Naive thymus-derived CD8-positive, alpha-beta T cell (primary cell): ENCODE measurements at regions not wholly inside any gene's neighbourhood (a gene's known extent, or its start where the extent isn't known, plus 50 kb on each side); places are given as distances from the start of the nearest gene placed in this dataset.

Source experiments
- ATAC-seq, 2 donors: fragments of 150-1000 bp; cut with Tn5 transposase in 1 of 2; sonication (Bioruptor Pico), chemical (Tn5 transposase) in 1 of 2; 1 replicate in 1 of 2; 2 replicates in 1 of 2; pipeline ENCODE4 v1.10.0; 2021; ENCODE audit warnings: mild to moderate bottlenecking in 2 of 2, moderate library complexity in 2 of 2
- POLR2A ChIA-PET: fragments of 350-600 bp; sonication (Branson Sonifier 250); formaldehyde crosslinking; loops from one replicate; lab custom pipeline; 2021; ENCODE audit warnings: antibody characterized with exemption; lab: Charles Lee
- DNase-seq, 10 donors: peaks; one replicate each; pipeline versions ENCODE4 v3.0.0 to v3.0.0-alpha.2; 2020 to 2022
- H3K27ac Mint-ChIP-seq, 10 donors: one replicate each; pipeline ENCODE4 v1.8.0; 2020 to 2022; ENCODE audit warnings: mild to moderate bottlenecking in 10 of 10, mixed read lengths in 10 of 10, moderate library complexity in 4 of 10, inconsistent platforms in 1 of 10
- H3K27me3 Mint-ChIP-seq, 5 donors: one replicate each; pipeline ENCODE4 v1.8.0; 2021 to 2022; ENCODE audit warnings: mixed read lengths in 5 of 5
- H3K36me3 Mint-ChIP-seq, 3 donors: one replicate each; pipeline ENCODE4 v1.8.0; 2020 to 2022; ENCODE audit warnings: mixed read lengths in 3 of 3, mild to moderate bottlenecking in 2 of 3, inconsistent platforms in 1 of 3
- H3K4me1 Mint-ChIP-seq, 4 donors: one replicate each; pipeline ENCODE4 v1.8.0; 2021 to 2022; ENCODE audit warnings: mixed read lengths in 4 of 4
- H3K4me3 Mint-ChIP-seq, 10 donors: one replicate each; pipeline ENCODE4 v1.8.0; 2020 to 2022; ENCODE audit warnings: mild to moderate bottlenecking in 10 of 10, mixed read lengths in 10 of 10, moderate library complexity in 6 of 10, inconsistent platforms in 1 of 10
- H3K9me3 Mint-ChIP-seq, 9 donors: one replicate each; pipeline ENCODE4 v1.8.0; 2020 to 2022; ENCODE audit warnings: mixed read lengths in 9 of 9, mild to moderate bottlenecking in 3 of 9, inconsistent platforms in 1 of 9, moderate library complexity in 1 of 9

GRCh38 chr18:34985963-34986362 lies 55.2 kb upstream of the MAPRE2 start:
- Mint-ChIP-seq H3K9me3 (no peaks in the 10 kb centered on the region), H3K4me1 (no peaks in the 10 kb centered on the region), H3K36me3 (no peaks in the 10 kb centered on the region), H3K27me3 (no peaks in the 10 kb centered on the region), H3K27ac (no peak overlapping the region), H3K4me3 (no peak overlapping the region)
- no peak for DNase-seq
- POLR2A ChIA-PET = no interaction called here
- no peak for ATAC-seq

- ATAC-seq (no peak), DNase-seq (no peak)
- peaks cover 0 to 2% (median 0%) of the 10 kb centered on the region in 4 donors for H3K4me1 Mint-ChIP-seq
- H3K36me3 Mint-ChIP-seq = peaks cover 0 to 5% (median 2%) of the 10 kb centered on the region in 3 donors
- no peaks in the 10 kb centered on the region for H3K27me3 Mint-ChIP-seq
- no peak overlapping the region for H3K4me3 Mint-ChIP-seq
- POLR2A ChIA-PET = no interaction called here
- no peaks in the 10 kb centered on the region for H3K9me3 Mint-ChIP-seq
- H3K27ac Mint-ChIP-seq = no peak overlapping the region
These were observed 50.6 kb upstream of the MAPRE2 start for GRCh38 chr18:34990597-34990996.

DNA sequence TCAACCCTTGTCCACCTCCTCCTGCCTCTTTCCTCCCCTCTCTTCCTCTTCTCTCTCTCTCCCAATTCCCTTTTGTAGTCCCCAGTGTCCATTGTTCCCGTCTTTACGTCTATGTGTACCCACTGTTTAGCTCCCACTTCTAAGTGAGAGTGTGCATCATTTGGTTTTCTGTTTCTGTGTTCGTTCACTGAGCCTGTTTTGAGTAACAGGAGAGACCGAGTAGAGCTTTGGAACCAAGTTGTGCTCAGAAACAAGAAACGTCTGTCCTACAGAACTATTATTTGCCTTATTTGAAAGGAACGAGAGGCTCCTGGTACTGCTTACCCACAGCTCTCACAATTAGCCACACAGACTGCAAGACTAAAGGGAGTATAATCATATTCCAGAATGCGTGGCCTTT lies 50.1 kb upstream of the MAPRE2 start:
- Mint-ChIP-seq H3K27me3 (no peaks in the 10 kb centered on the region), H3K27ac (peak overlapping the region in 1 of 10 donors; percentile 2), H3K9me3 (no peaks in the 10 kb centered on the region), H3K4me1 (peaks cover 0 to 2% (median 0%) of the 10 kb centered on the region in 4 donors), H3K4me3 (no peak overlapping the region), H3K36me3 (peaks cover 0 to 5% (median 2%) of the 10 kb centered on the region in 3 donors)
- POLR2A ChIA-PET = no interaction called here
- DNase-seq (no peak), ATAC-seq (no peak)
